GM19238 (cell line): ENCODE measurements at regions not wholly inside any gene's neighbourhood (a gene's known extent, or its start where the extent isn't known, plus 50 kb on each side); places are given as distances from the start of the nearest gene placed in this dataset.

Experiments
- DNase-seq: peaks from one replicate; pipeline ENCODE4 v3.0.0; 2011; ENCODE audit warnings: low spot score; ENCODE audit not compliant: insufficient read length

GRCh38 chr9:96040591-96041461, 165.3 kb downstream of the ERCC6L2 start:
- no peak for DNase-seq

GRCh38 chr9:96038914-96039313, 163.4 kb downstream of the ERCC6L2 start:
- DNase-seq = no peak

DNA sequence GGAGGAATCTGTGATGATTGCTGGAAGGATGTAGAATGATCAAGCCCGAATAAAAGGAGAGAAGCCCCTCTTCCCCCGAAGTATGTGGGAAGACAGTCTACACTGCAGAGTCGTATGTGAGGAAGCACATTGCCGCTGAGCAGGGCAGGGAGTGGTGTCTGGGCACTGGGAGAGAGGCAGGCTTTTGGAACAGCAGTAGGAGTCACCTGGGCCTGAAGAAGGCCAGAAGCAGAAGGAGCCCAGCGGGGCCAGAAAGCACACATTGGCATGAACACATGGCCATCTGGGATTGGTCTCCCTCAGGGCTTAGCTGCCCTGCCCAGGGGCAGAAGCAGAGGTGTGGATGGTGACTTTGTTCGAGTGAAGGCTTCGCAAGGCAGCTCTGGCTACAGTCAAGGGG, 162.8 kb downstream of the ERCC6L2 start:
- DNase-seq = no peak

- DNase-seq = no peak
These were observed 159.1 kb downstream of the ERCC6L2 start for GRCh38 chr9:96034553-96035122.

DNA sequence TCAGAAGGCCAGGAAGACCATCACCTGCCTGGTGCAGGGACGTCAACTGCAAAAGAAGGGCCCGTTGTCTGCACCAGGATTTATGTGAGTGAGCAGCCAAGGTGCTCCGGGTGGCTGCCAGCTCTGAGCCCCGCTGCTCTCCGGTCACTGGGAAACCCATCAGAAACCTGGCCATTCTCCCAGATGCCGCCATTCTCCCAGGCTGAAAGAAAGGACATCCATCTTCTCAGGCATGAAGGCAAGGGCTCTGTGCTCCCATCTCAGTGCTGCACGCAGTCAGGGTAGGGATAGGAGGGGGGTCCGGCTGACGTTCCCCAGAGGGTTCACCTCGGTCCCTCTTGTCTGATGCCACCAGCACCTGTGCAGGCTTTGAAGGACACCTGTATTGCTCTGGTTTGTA, 158.4 kb downstream of the ERCC6L2 start:
- no peak for DNase-seq

- no peak for DNase-seq
These were observed 156.5 kb downstream of the ERCC6L2 start for GRCh38 chr9:96031916-96032534.

DNA sequence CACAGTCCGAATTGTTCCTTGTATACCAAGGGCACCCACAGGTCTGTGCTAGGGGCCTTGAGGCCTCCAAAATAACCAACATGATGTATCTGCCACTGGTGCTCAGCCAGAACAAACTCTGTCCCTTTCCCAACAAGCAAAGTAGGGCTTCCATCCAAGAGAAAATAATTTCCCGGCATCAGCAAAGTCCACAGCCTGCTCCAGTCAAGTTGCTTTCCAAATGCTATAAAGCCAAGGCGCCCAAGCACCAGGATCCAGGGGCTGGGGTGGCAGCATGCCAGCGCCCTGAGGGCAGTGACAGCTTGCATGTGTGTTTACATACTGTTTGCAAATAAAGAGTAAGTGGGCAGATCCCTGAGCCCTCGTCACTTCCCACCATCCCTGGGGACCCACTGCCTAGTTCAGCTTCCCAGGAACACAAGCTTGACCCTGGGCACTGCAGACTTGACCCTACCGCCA, 155.9 kb downstream of the ERCC6L2 start:
- no peak for DNase-seq

GRCh38 chr9:96029722-96030530, 154.4 kb downstream of the ERCC6L2 start:
- no peak for DNase-seq

- no peak for DNase-seq
These were observed 152.0 kb downstream of the ERCC6L2 start for GRCh38 chr9:96027251-96028131.

GRCh38 chr9:96026655-96027213, 151.2 kb downstream of the ERCC6L2 start:
- no peak for DNase-seq

DNA sequence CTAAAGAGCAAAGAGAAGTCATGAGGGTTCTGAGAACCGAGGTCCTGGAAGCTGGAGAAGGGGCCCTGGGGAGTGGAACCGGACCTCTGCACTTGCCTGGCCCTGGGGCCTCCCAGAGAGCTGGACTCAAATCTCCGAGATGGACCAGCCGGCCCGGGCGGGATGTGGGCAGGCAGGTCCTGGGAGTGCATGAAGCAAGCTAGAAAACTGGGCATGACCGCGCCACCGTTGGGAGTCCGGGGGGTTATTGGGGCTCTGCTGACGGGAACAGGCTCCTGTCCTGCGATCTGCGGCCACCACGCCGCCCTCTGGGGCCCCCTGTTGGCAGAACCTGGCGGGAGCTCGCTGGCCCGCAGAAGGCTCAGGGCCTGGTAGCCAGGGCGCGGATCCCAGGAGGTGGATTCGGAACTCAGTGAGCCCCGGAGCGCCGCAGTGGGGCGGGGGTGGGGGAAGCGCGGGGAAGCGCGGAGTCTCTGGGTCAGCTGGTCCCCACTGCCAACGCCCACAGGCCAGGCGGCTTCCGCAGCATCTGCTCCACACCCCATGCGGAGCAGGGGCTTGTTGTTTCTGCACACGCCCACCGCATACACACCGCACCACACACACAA, 150.6 kb downstream of the ERCC6L2 start:
- no peak for DNase-seq

- DNase-seq = no peak
These were observed 148.0 kb downstream of the ERCC6L2 start for GRCh38 chr9:96023486-96023885.

- DNase-seq = no peak
These were observed 147.1 kb downstream of the ERCC6L2 start for GRCh38 chr9:96022445-96023051.

DNA sequence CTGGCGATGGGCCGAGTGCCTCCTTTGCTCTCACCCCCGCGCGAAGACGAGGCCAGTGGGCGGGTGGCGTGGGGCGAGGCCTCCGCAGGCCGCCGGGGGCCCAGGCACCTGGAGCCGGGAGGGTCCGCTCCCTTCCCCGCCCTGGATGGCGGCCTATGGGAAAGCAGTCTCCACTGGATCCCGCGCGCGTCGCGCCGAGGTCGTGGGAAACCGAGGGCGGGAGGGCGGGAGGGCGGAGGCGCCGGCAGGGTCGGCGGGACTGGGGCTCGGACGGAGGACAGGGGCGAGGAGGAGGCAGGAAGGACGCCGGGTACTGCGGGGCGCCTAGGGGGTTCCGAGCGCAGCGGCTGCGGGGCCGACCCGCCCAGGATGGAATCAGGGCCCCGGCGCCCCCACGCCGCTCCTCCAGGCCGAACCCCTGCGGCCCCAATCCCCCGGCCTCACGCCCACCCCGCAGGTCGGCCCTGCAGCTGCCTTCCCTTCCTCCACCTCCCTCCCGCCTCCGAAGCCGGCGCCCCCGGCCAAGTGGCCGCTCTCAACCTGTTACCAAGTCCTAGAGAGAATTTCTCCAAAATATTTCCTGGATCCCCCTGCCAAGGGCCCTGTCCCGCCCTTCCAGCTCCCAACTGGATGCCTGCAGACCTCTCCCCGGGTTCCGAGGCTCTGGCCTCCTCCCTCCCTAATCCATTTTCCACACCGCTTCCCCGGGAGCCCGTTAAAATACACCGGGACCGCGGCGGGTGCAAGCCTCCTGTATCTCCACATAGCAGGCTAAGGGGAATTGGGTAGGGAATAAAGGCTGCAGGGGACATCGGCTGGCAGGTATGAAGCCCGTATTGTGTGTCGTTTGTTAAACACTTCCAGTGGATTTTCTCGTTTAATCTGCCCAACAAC, 146.3 kb downstream of the ERCC6L2 start:
- no peak for DNase-seq

DNA sequence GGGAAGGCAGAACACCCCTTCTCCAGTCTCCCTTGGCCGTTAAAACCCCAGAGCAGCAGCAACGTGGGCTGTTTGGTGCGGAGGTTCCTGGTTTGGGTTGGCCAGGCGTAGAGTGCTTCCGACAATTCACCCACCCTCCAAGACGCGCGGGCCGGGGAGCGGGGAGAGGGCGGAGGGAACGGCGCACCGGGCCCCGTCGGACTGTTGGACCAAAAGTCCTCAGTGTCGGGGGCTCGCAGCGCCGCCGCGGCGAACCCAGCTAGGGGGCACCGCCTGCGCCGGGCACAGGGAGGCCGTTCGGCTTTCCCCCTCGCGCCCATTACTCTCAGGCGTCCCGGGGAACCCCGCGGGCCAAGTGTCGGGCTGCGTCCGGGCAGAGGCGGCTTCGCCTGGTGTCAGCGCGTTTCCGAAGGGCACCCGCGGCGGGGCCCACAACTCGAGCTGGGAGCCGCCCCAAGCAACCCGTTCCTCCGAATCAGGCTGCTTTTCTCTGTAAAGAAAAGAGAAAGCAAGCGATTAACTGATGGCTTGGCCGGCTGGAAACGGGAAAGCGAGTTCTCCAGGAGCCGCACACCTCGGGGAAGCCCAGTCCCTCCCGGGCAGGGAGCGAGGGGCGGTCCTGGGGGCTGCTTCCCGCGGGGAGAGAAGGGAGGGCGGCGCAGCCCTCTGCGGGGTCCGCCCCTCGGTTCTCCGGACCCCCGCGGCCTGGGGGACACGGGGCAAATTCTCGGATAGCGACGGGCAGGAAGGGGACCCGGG, 145.5 kb downstream of the ERCC6L2 start:
- no peak for DNase-seq

DNA sequence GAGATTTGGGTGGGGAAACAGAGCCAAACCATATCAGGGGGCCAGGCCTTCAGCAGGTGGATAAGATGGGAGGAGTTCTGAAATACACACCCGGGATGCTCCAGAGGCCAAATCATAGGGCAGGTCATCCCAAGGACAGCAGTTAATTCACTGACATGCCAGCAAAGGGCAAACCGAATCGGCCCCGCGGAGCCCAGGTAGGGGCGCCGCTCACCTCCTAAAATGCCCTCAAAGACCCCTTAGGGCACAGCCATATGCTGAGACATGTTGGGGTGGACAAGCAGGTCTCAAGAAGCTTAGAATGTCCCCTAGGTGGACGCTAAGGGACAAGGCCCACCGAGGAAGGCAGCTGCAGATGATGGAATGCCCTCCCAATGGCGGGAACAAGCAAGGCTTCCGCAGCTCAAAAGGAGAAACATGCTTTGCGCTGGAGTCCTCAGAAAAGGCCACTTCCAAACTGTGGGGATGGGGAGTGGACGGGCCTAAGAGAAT, 144.9 kb downstream of the ERCC6L2 start:
- no peak for DNase-seq
